Naive B cell (primary cell): ENCODE measurements at regions not wholly inside any gene's neighbourhood (a gene's known extent, or its start where the extent isn't known, plus 50 kb on each side); places are given as distances from the start of the nearest gene placed in this dataset.

Experiments
- ATAC-seq, 2 donors: fragments of 150-1000 bp; cut with Tn5 transposase; 2 replicates each; pipeline ENCODE4 v1.10.0; 2021; ENCODE audit warnings: low read depth in 2 of 2, mild to moderate bottlenecking in 2 of 2, moderate library complexity in 2 of 2
- DNase-seq: peaks from one replicate; pipeline ENCODE4 v3.0.0; 2022
- H3K27ac Mint-ChIP-seq, 6 donors: one replicate each; pipeline ENCODE4 v1.8.0; 2020 to 2022; ENCODE audit warnings: mild to moderate bottlenecking in 6 of 6, mixed read lengths in 6 of 6, moderate library complexity in 5 of 6, inconsistent platforms in 2 of 6
- H3K27me3 Mint-ChIP-seq, 3 donors: one replicate each; pipeline ENCODE4 v1.8.0; 2021 to 2022; ENCODE audit warnings: mixed read lengths in 3 of 3, mild to moderate bottlenecking in 1 of 3
- H3K36me3 Mint-ChIP-seq, 2 donors: one replicate each; pipeline ENCODE4 v1.8.0; 2020 to 2022; ENCODE audit warnings: mixed read lengths in 2 of 2, inconsistent platforms in 1 of 2, mild to moderate bottlenecking in 1 of 2
- H3K4me1 Mint-ChIP-seq, 3 donors: one replicate each; pipeline ENCODE4 v1.8.0; 2020 to 2022; ENCODE audit warnings: mixed read lengths in 3 of 3, inconsistent platforms in 1 of 3, mild to moderate bottlenecking in 1 of 3, moderate library complexity in 1 of 3
- H3K4me3 Mint-ChIP-seq, 8 donors: one replicate each; pipeline ENCODE4 v1.8.0; 2020 to 2022; ENCODE audit warnings: mild to moderate bottlenecking in 8 of 8, mixed read lengths in 8 of 8, moderate library complexity in 8 of 8, inconsistent platforms in 2 of 8
- H3K9me3 Mint-ChIP-seq, 7 donors: one replicate each; pipeline ENCODE4 v1.8.0; 2020 to 2022; ENCODE audit warnings: mixed read lengths in 7 of 7, mild to moderate bottlenecking in 5 of 7, inconsistent platforms in 2 of 7, moderate library complexity in 1 of 7

- ATAC-seq = no peak
- Mint-ChIP-seq H3K36me3 (no peaks in the 10 kb centered on the region), H3K27ac (no peak overlapping the region), H3K9me3 (no peaks in the 10 kb centered on the region), H3K27me3 (peaks cover 0 to 23% (median 8%) of the 10 kb centered on the region in 3 donors), H3K4me3 (no peak overlapping the region), H3K4me1 (no peaks in the 10 kb centered on the region)
- no peak for DNase-seq
Measured at GRCh38 chr1:168894397-168894903, 165.4 kb upstream of the DPT start.

GRCh38 chr1:168897249-168897648, 168.2 kb upstream of the DPT start:
- H3K27ac Mint-ChIP-seq = no peak overlapping the region
- H3K4me3 Mint-ChIP-seq = no peak overlapping the region
- peaks cover 0 to 2% (median 0%) of the 10 kb centered on the region in 7 donors for H3K9me3 Mint-ChIP-seq
- H3K36me3 Mint-ChIP-seq = no peaks in the 10 kb centered on the region
- ATAC-seq = no peak
- H3K27me3 Mint-ChIP-seq = peaks cover 6 to 33% (median 8%) of the 10 kb centered on the region in 3 donors
- H3K4me1 Mint-ChIP-seq = no peaks in the 10 kb centered on the region
- DNase-seq = no peak

GRCh38 chr1:168903237-168903830, 174.3 kb upstream of the DPT start:
- H3K27me3 Mint-ChIP-seq = peaks cover 0 to 32% (median 6%) of the 10 kb centered on the region in 3 donors
- H3K4me1 Mint-ChIP-seq = no peaks in the 10 kb centered on the region
- H3K36me3 Mint-ChIP-seq = no peaks in the 10 kb centered on the region
- no peak overlapping the region for H3K27ac Mint-ChIP-seq
- H3K9me3 Mint-ChIP-seq = peaks cover 0 to 2% (median 0%) of the 10 kb centered on the region in 7 donors
- DNase-seq (no peak), ATAC-seq (no peak)
- H3K4me3 Mint-ChIP-seq = no peak overlapping the region

GRCh38 chr1:168905633-168906032, 176.6 kb upstream of the DPT start:
- Mint-ChIP-seq H3K27me3 (peaks cover 0 to 32% (median 6%) of the 10 kb centered on the region in 3 donors), H3K27ac (no peak overlapping the region), H3K4me3 (no peak overlapping the region), H3K36me3 (no peaks in the 10 kb centered on the region), H3K9me3 (peaks cover 0 to 2% (median 0%) of the 10 kb centered on the region in 7 donors), H3K4me1 (no peaks in the 10 kb centered on the region)
- DNase-seq = no peak
- ATAC-seq = no peak

GRCh38 chr1:168906367-168906766, 177.4 kb upstream of the DPT start:
- no peaks in the 10 kb centered on the region for H3K4me1 Mint-ChIP-seq
- no peaks in the 10 kb centered on the region for H3K36me3 Mint-ChIP-seq
- ATAC-seq (no peak), DNase-seq (no peak)
- H3K27me3 Mint-ChIP-seq = peaks cover 0 to 24% (median 4%) of the 10 kb centered on the region in 3 donors
- peaks cover 0 to 2% (median 0%) of the 10 kb centered on the region in 7 donors for H3K9me3 Mint-ChIP-seq
- H3K4me3 Mint-ChIP-seq = no peak overlapping the region
- no peak overlapping the region for H3K27ac Mint-ChIP-seq

GRCh38 chr1:168907053-168907452, 178.0 kb upstream of the DPT start:
- Mint-ChIP-seq H3K27ac (no peak overlapping the region), H3K27me3 (peaks cover 0 to 21% (median 2%) of the 10 kb centered on the region in 3 donors), H3K9me3 (peaks cover 0 to under 1% (median 0%) of the 10 kb centered on the region in 7 donors), H3K4me3 (no peak overlapping the region), H3K36me3 (no peaks in the 10 kb centered on the region), H3K4me1 (no peaks in the 10 kb centered on the region)
- ATAC-seq (no peak), DNase-seq (no peak)

- no peaks in the 10 kb centered on the region for H3K4me1 Mint-ChIP-seq
- no peak overlapping the region for H3K27ac Mint-ChIP-seq
- no peak overlapping the region for H3K4me3 Mint-ChIP-seq
- ATAC-seq = no peak
- DNase-seq = no peak
- peaks cover 0 to 24% (median 3%) of the 10 kb centered on the region in 3 donors for H3K27me3 Mint-ChIP-seq
- no peaks in the 10 kb centered on the region for H3K36me3 Mint-ChIP-seq
- peaks cover 0 to 2% (median 0%) of the 10 kb centered on the region in 7 donors for H3K9me3 Mint-ChIP-seq
Measured at GRCh38 chr1:168907786-168908348, 178.9 kb upstream of the DPT start.

GRCh38 chr1:168910403-168910802, 181.4 kb upstream of the DPT start:
- Mint-ChIP-seq H3K27me3 (peaks cover 0 to 10% (median 3%) of the 10 kb centered on the region in 3 donors), H3K4me1 (no peaks in the 10 kb centered on the region), H3K27ac (no peak overlapping the region), H3K36me3 (no peaks in the 10 kb centered on the region), H3K9me3 (peaks cover 0 to 2% (median 0%) of the 10 kb centered on the region in 7 donors), H3K4me3 (no peak overlapping the region)
- DNase-seq (no peak), ATAC-seq (no peak)

- Mint-ChIP-seq H3K4me1 (no peaks in the 10 kb centered on the region), H3K36me3 (no peaks in the 10 kb centered on the region), H3K27ac (no peak overlapping the region), H3K4me3 (no peak overlapping the region), H3K27me3 (peaks cover 0 to 10% (median 3%) of the 10 kb centered on the region in 3 donors), H3K9me3 (peaks cover 0 to 2% (median 0%) of the 10 kb centered on the region in 7 donors)
- DNase-seq = no peak
- ATAC-seq = no peak
Measured at GRCh38 chr1:168911370-168911769, 182.4 kb upstream of the DPT start.

GRCh38 chr1:168913711-168914463, 184.9 kb upstream of the DPT start:
- no peak overlapping the region for H3K4me3 Mint-ChIP-seq
- H3K36me3 Mint-ChIP-seq = no peaks in the 10 kb centered on the region
- ATAC-seq (no peak), DNase-seq (no peak)
- no peaks in the 10 kb centered on the region for H3K4me1 Mint-ChIP-seq
- peaks cover 0 to 2% (median 0%) of the 10 kb centered on the region in 7 donors for H3K9me3 Mint-ChIP-seq
- H3K27ac Mint-ChIP-seq = no peak overlapping the region
- H3K27me3 Mint-ChIP-seq = peaks cover 0 to 12% (median 11%) of the 10 kb centered on the region in 3 donors

- H3K36me3 Mint-ChIP-seq = no peaks in the 10 kb centered on the region
Measured at GRCh38 chr1:168917309-168917708, 188.3 kb upstream of the DPT start.

GRCh38 chr1:168917796-168918195, 188.7 kb upstream of the ATP1B1 start:
- H3K27ac Mint-ChIP-seq = no peak overlapping the region
- ATAC-seq = no peak
- peaks cover 0 to 2% (median 0%) of the 10 kb centered on the region in 7 donors for H3K9me3 Mint-ChIP-seq
- H3K4me3 Mint-ChIP-seq = no peak overlapping the region
- H3K27me3 Mint-ChIP-seq = peaks cover 0 to 9% (median 9%) of the 10 kb centered on the region in 3 donors
- DNase-seq = no peak
- no peaks in the 10 kb centered on the region for H3K4me1 Mint-ChIP-seq
- no peaks in the 10 kb centered on the region for H3K36me3 Mint-ChIP-seq

More at GRCh38 chr1:168917309-168917708, 188.3 kb upstream of the DPT start:
- H3K27me3 Mint-ChIP-seq = peaks cover 0 to 9% (median 9%) of the 10 kb centered on the region in 3 donors
- H3K9me3 Mint-ChIP-seq = peaks cover 0 to 2% (median 0%) of the 10 kb centered on the region in 7 donors
- no peaks in the 10 kb centered on the region for H3K4me1 Mint-ChIP-seq
- ATAC-seq = no peak
- no peak overlapping the region for H3K27ac Mint-ChIP-seq
- no peak for DNase-seq
- no peak overlapping the region for H3K4me3 Mint-ChIP-seq

GRCh38 chr1:168918860-168919741, 187.4 kb upstream of the ATP1B1 start:
- H3K4me3 Mint-ChIP-seq = no peak overlapping the region
- no peak for ATAC-seq
- H3K36me3 Mint-ChIP-seq = no peaks in the 10 kb centered on the region
- no peaks in the 10 kb centered on the region for H3K4me1 Mint-ChIP-seq
- peaks cover 0 to 2% (median 0%) of the 10 kb centered on the region in 7 donors for H3K9me3 Mint-ChIP-seq
- no peak overlapping the region for H3K27ac Mint-ChIP-seq
- peaks cover 0 to 9% (median 9%) of the 10 kb centered on the region in 3 donors for H3K27me3 Mint-ChIP-seq
- no peak for DNase-seq
